Neural crest cell (in vitro differentiated cells): ENCODE measurements at regions not wholly inside any gene's neighbourhood (a gene's known extent, or its start where the extent isn't known, plus 50 kb on each side); places are given as distances from the start of the nearest gene placed in this dataset.

ENCODE experiments used
- DNase-seq: peaks from one replicate; pipeline ENCODE4 v3.0.0; 2021; ENCODE audit warnings: low read depth, mixed read lengths, low spot score
- H3K27ac Mint-ChIP-seq: one replicate; pipeline ENCODE4 v1.8.0; 2021; ENCODE audit warnings: mild to moderate bottlenecking, mixed read lengths; ENCODE audit not compliant: unreplicated experiment
- H3K27me3 Mint-ChIP-seq: 2 replicates; pipeline ENCODE4 v1.8.0; 2021; ENCODE audit warnings: low read depth, mild to moderate bottlenecking, mixed read lengths
- H3K36me3 Mint-ChIP-seq: 2 replicates; pipeline ENCODE4 v1.8.0; 2021; ENCODE audit warnings: low read depth, mild to moderate bottlenecking, mixed read lengths
- H3K4me1 Mint-ChIP-seq: 2 replicates; pipeline ENCODE4 v1.8.0; 2021; ENCODE audit warnings: mixed read lengths
- H3K4me3 Mint-ChIP-seq: one replicate; pipeline ENCODE4 v1.8.0; 2021; ENCODE audit warnings: mild to moderate bottlenecking, mixed read lengths
- H3K9me3 Mint-ChIP-seq: 2 replicates; pipeline ENCODE4 v1.8.0; 2021; ENCODE audit warnings: mixed read lengths
- CTCF ChIP-seq: fragments of 200-600 bp; sonication (generic); conservative IDR thresholded peaks from 2 replicates; pipeline ENCODE4 v1.5.0; 2021; ENCODE audit warnings: antibody characterized with exemption, mild to moderate bottlenecking

DNA sequence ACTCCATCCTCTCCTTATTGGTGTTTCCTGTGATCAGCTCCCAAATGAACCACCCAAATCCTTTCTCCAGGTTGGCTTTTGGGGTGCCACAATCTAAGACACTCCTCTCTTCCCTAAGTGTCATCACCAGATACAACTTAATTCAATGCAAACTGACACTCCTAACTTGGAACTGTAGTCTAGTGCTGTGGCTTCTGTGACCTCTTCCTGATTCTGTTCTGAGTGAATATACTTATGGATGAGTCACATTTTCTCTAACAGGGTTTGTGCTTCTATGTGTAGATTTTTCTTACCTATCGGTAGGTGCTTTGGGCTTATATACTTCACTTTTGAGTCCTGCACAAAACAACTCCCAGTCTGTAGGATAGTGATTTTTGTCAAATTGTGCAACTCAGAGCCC lies 141.3 kb upstream of the MAOA start:
- no peak for DNase-seq
- Mint-ChIP-seq H3K9me3 (no peaks in the 10 kb centered on the region), H3K36me3 (no peaks in the 10 kb centered on the region), H3K4me3 (no peak overlapping the region), H3K4me1 (no peaks in the 10 kb centered on the region), H3K27me3 (no peaks in the 10 kb centered on the region), H3K27ac (no peak overlapping the region)
- TF ChIP-seq CTCF = no peak

DNA sequence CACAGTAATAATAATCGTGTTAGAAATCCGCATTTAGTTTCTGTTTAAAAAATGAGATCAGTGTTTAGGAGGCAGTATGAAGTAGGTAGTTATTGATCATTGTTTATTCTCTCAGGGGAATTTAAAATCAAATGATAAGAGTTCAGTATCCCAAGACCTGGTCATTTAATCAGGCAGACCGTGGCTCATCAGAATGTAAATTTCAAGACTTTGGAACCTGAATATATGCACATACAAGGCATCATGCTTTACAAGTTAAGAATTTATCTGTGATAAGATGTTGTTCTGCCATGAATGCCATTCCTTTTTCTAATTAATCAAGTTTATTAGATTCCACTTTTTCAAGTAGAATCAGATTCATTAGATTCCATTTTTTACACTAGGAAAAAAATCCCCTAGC lies 133.5 kb upstream of the MAOA start:
- no peaks in the 10 kb centered on the region for H3K36me3 Mint-ChIP-seq
- no peaks in the 10 kb centered on the region for H3K4me1 Mint-ChIP-seq
- peaks cover 2% of the 10 kb centered on the region for H3K9me3 Mint-ChIP-seq
- TF ChIP-seq CTCF = no peak
- no peak overlapping the region for H3K4me3 Mint-ChIP-seq
- H3K27me3 Mint-ChIP-seq = no peaks in the 10 kb centered on the region
- no peak for DNase-seq
- H3K27ac Mint-ChIP-seq = no peak overlapping the region

- no peak for TF ChIP-seq CTCF
- H3K27ac Mint-ChIP-seq = no peak overlapping the region
- H3K36me3 Mint-ChIP-seq = no peaks in the 10 kb centered on the region
- peaks cover 2% of the 10 kb centered on the region for H3K9me3 Mint-ChIP-seq
- H3K4me3 Mint-ChIP-seq = no peak overlapping the region
- H3K4me1 Mint-ChIP-seq = no peaks in the 10 kb centered on the region
- no peak for DNase-seq
- H3K27me3 Mint-ChIP-seq = no peaks in the 10 kb centered on the region
Measured at GRCh38 chrX:43525901-43526610, 130.0 kb upstream of the MAOA start.

GRCh38 chrX:43526878-43527277 lies 129.2 kb upstream of the MAOA start:
- Mint-ChIP-seq H3K4me3 (no peak overlapping the region), H3K4me1 (no peaks in the 10 kb centered on the region), H3K27ac (peak overlapping the region; percentile 64), H3K27me3 (no peaks in the 10 kb centered on the region), H3K9me3 (peaks cover 2% of the 10 kb centered on the region), H3K36me3 (no peaks in the 10 kb centered on the region)
- DNase-seq = no peak
- TF ChIP-seq CTCF = no peak

GRCh38 chrX:43527801-43528200 lies 128.3 kb upstream of the MAOA start:
- Mint-ChIP-seq H3K27me3 (no peaks in the 10 kb centered on the region), H3K9me3 (peaks cover 2% of the 10 kb centered on the region), H3K36me3 (no peaks in the 10 kb centered on the region), H3K4me1 (no peaks in the 10 kb centered on the region), H3K4me3 (no peak overlapping the region), H3K27ac (no peak overlapping the region)
- no peak for TF ChIP-seq CTCF
- no peak for DNase-seq

DNA sequence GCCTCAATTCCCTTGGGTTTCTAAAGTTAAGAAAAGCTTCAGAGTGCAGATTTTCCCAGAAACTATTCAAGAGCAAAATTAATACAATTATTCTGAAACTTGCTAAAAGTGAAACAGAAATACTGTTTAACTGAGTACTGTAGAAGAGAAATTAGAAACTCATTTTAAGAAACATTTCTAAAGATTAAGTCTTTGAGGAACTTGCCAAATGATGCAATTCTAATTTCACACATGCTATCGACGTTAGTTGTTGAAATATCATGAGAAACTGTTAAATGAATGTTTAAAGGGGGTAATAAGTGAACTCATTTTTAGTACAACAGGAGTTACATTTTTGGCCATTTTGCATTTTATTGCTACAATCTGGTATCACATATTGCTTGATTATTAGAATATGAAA lies 125.3 kb upstream of the MAOA start:
- no peak overlapping the region for H3K27ac Mint-ChIP-seq
- H3K27me3 Mint-ChIP-seq = no peaks in the 10 kb centered on the region
- no peak overlapping the region for H3K4me3 Mint-ChIP-seq
- no peaks in the 10 kb centered on the region for H3K4me1 Mint-ChIP-seq
- peaks cover 4% of the 10 kb centered on the region for H3K36me3 Mint-ChIP-seq
- H3K9me3 Mint-ChIP-seq = peaks cover 7% of the 10 kb centered on the region
- TF ChIP-seq CTCF = no peak
- DNase-seq = no peak
